Fibroblast of villous mesenchyme (primary cell): ENCODE measurements at regions not wholly inside any gene's neighbourhood (a gene's known extent, or its start where the extent isn't known, plus 50 kb on each side); places are given as distances from the start of the nearest gene placed in this dataset.

Source experiments
- DNase-seq: peaks from one replicate; pipeline ENCODE4 v3.0.0-alpha.2; 2010; ENCODE audit warnings: low read depth
- H3K4me3 ChIP-seq: 2 replicates; pipeline ENCODE4 v1.5.1; 2011; ENCODE audit warnings: low read depth, mild to moderate bottlenecking, low read length
- TF ChIP-seq, protein P1 (sequence below): IDR thresholded peaks from 2 replicates; pipeline ENCODE4 v1.5.1; 2012; ENCODE audit warnings: low read depth, mild to moderate bottlenecking, low read length; ENCODE audit not compliant: insufficient read depth

DNA sequence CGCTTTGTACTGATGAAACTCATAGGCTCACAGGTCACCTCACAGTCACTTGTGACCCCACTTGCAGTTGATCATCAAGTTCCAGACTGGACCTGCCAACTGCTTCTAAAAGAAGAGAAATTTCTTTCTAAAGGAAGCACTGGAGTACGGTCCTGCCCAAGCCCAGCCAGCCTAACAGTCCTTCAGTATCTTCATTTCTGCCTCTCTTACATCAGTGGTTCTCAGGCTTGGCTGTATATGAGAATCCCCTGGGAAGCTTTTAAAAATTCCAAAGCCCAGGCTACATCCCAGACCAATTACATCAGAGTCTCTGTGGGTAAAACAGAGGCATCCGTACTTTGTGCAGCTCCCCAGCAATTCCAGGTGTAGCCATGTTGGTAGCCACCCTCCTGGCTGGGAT lies 282.1 kb downstream of the NFIB start:
- H3K4me3 ChIP-seq = no peak overlapping the region
- DNase-seq = peak; percentile 39
- TF ChIP-seq, protein P1, sequence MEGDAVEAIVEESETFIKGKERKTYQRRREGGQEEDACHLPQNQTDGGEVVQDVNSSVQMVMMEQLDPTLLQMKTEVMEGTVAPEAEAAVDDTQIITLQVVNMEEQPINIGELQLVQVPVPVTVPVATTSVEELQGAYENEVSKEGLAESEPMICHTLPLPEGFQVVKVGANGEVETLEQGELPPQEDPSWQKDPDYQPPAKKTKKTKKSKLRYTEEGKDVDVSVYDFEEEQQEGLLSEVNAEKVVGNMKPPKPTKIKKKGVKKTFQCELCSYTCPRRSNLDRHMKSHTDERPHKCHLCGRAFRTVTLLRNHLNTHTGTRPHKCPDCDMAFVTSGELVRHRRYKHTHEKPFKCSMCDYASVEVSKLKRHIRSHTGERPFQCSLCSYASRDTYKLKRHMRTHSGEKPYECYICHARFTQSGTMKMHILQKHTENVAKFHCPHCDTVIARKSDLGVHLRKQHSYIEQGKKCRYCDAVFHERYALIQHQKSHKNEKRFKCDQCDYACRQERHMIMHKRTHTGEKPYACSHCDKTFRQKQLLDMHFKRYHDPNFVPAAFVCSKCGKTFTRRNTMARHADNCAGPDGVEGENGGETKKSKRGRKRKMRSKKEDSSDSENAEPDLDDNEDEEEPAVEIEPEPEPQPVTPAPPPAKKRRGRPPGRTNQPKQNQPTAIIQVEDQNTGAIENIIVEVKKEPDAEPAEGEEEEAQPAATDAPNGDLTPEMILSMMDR = no peak

DNA sequence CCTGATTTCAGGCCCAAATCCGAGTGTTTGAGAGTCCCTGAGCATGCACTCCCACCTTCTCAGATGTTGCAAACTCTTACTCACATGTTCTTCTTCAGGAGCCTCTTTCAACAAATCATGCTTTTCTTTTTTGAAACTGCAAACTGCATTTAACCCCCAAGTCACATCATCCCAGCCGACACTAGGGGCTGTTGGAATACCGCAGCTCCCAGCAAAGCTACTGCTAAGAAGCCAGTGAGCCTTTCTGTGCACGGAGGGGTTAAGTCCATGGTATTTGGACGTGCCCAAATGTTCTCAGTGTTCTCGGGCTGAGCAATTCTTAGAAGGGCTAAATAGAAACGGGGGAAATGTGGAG lies 282.9 kb downstream of the NFIB start:
- TF ChIP-seq, protein P1 = peak; percentile 6
- peak; percentile 69 for DNase-seq
- no peak overlapping the region for H3K4me3 ChIP-seq

DNA sequence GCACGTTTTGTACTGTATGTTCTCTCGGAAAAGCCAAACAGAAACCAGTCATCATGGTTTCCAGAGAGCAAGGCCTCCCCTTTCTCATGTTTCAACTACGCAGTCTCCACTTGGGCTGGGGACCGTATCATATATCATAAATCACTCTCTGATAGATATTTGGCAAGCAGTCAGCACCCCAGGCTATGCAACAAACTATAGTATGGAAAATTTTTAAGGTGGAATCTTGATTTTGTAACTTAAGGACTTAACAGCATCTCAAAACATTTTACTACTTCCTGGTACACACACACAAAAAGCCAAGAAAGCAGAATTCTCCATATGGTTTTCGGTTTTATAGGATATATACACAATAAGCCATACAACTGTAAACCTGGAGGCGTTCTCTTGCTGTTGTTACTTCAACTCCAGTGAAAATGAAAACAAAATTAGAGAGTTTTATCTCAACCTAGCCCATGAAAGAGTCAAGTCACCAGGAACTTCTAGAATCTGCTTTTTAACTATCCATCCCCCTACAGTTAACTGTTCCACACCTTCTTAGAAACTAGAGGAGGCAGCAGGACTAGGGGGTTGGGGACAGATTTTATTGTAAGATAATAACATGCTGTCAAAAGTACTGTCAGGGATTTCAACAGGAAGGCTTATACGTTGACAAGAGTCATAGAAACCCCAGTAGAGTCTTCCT lies 283.4 kb downstream of the NFIB start:
- DNase-seq = peak; percentile 93
- peak overlapping the region; percentile 38 for H3K4me3 ChIP-seq
- TF ChIP-seq, protein P1 = no peak

DNA sequence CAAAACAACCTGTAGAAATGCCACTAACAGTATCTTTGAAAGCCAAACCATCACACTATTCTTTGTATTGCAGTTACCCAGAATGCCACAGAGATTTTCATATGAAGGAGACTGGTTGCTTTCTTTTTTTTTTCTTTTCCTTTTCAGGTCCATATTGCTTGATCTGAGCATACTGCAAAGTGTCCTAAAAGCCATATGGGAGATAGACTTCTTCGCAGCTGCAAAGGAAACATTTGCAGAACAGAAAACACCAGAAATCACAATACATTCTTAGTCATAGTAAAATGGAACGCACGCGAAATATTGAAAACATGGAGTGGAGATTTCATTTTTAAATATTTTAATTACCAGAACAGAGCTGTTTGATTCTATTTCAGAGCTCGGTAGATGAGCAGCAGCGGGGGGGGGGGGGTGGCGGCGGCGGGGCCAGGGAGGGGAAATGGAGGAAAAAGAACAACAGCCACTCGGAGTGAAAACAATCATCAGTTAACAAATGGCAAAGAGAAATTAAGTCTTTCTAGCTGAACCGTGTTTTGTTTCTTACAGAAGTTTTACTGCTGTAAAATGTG lies 284.1 kb downstream of the NFIB start:
- H3K4me3 ChIP-seq = peak overlapping the region; percentile 38
- no peak for DNase-seq
- TF ChIP-seq, protein P1 = no peak

DNA sequence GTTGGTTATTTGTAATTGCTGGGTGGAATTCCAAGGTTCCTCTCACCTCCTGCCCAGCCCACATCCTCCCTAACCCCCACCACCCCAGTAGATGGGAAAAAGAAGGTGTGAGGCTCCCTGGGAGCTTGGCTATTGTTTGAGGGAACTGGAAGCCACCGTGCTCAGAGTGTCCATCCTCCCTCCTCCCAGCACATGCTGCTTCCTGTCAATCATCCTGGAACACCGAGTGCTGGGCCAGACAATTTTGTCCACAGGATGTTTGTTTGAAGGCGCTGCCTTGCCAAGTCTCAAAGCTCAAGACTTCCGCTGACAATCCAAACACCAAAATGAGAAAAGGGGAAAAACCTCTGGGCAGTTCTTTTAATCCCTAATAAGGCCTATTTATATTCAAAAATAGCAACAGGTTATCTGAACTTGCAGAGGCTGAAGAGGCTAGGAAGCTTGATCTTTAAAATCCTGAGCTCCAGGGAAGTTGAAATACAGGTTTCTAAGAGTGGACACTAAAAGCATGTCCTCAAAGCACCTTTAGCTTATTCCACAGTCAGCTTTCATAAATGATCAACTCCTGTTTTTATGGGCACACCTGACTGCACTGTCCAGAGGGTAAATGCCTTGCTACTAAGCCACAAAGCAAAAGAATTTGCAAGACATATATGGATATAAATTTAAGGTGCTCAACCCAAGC lies 286.7 kb downstream of the NFIB start:
- DNase-seq = no peak
- H3K4me3 ChIP-seq = no peak overlapping the region
- TF ChIP-seq, protein P1 = no peak

DNA sequence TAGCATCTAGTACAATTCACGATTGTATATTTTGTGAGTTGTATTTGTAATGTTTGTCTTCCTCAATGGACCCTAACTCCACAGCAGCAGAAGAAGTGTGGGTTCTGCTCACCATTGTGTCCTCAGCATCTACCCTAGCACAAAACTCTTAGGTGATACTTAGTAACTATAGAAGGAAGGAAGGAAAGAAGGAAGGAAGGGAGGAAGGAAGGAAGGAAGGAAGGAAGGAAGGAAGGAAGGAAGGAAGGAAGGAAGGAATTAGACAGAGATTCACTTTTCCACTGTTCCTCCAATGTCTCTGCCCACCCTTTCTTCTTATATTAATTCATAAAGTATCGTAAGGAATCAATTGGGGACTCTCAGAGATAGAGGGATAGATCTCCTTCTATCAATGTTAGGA lies 288.2 kb downstream of the NFIB start:
- TF ChIP-seq, protein P1 = no peak
- no peak for DNase-seq
- no peak overlapping the region for H3K4me3 ChIP-seq
